Body of pancreas (tissue), 4 donors: ENCODE measurements at regions not wholly inside any gene's neighbourhood (a gene's known extent, or its start where the extent isn't known, plus 50 kb on each side); places are given as distances from the start of the nearest gene placed in this dataset.

Experiments
- CTCF ChIP-seq, 7 experiments: fragments of 450-650 bp in 4 of 7; fragments of 200-600 bp in 3 of 7; sonication (generic) in 3 of 7; IDR thresholded peaks; one replicate each; pipeline ENCODE4 v1.5.1; 2016 to 2019; ENCODE audit warnings: antibody characterized with exemption in 7 of 7
- POLR2A ChIP-seq, 3 donors: fragments of 450-650 bp; IDR thresholded peaks; one replicate each; pipeline ENCODE4 v1.6.1; 2016; ENCODE audit warnings: antibody characterized with exemption in 3 of 3, mild to moderate bottlenecking in 2 of 3

DNA sequence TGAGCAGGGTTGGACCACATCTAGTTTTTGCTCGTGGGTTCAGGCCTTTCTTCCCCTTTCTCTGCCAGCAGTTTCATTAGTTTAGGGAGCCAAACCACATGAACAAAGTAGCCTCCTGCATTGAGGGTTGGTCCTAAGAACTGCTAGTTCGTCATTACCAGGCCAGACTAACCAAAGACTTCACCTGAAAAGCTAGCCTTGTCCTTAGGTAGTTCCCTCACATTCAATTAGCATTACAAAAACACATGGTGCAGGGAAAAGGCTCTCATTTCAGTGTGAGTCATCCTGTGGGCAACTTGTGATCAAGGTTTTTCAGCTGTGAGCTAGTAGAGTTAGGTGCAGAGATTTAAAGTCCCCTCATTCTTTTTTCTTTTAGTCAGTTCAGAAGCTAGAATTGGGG lies 279.3 kb upstream of the CTNNB1 start:
- TF ChIP-seq CTCF (IDR thresholded peaks at IDR 0.05) (no peak), POLR2A (IDR thresholded peaks at IDR 0.05) (no peak)
